Muscle of leg (tissue), 3 donors: ENCODE measurements at regions not wholly inside any gene's neighbourhood (a gene's known extent, or its start where the extent isn't known, plus 50 kb on each side); places are given as distances from the start of the nearest gene placed in this dataset.
"Not testable (repeated sequence)": the region's sequence is repeated elsewhere in the genome, so short reads cannot be mapped to it uniquely, and the experiment has no call there.

ENCODE experiments used
- DNase-seq: peaks from one replicate; pipeline ENCODE4 v3.0.0; 2013
- H3K27ac ChIP-seq: one replicate; pipeline ENCODE4 v1.5.1; 2013; ENCODE audit warnings: mild to moderate bottlenecking, low read length, control low read depth
- H3K27me3 ChIP-seq: one replicate; pipeline ENCODE4 v1.6.1; 2013; ENCODE audit warnings: low read length; ENCODE audit not compliant: control insufficient read depth, insufficient read depth
- H3K36me3 ChIP-seq: one replicate; pipeline ENCODE4 v1.6.1; 2013; ENCODE audit warnings: low read length; ENCODE audit not compliant: control insufficient read depth, insufficient read depth
- H3K4me1 ChIP-seq: one replicate; pipeline ENCODE4 v1.6.1; 2013; ENCODE audit warnings: low read length; ENCODE audit not compliant: control insufficient read depth, insufficient read depth
- H3K4me3 ChIP-seq: one replicate; pipeline ENCODE4 v1.5.1; 2013; ENCODE audit warnings: low read length, control low read depth
- H3K9me3 ChIP-seq: replicated peaks from 2 replicates; pipeline ENCODE4 v1.6.1; 2013; ENCODE audit warnings: low read depth, low read length; ENCODE audit not compliant: control insufficient read depth
- WGBS: methylation state at CpG from one replicate; pipeline ENCODE4 v1.1.5; 2013; ENCODE audit warnings: missing lambda C conversion rate; ENCODE audit not compliant: insufficient coverage; 5-methylcytosine and 5-hydroxymethylcytosine counted together

DNA sequence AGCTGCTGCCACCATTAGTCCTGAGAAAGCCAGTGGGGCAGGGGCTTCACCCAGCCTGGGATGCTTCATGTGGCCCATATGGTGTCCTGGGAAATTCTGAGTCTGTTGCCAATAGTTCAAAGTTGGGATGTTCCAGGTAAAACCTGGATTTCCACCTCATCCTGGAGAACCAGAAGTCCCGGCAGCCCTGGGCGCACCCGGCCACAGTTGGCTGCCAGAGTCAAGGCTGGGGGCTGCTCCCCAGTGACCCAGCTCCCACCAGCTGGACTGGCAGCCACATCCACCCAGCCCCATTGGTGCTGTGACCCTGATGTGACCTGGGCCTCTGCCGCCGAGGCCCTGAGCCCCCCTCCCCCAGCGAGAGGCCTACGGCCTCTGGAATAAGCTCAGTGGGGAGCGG, 336.1 kb downstream of the ADGRD1 start:
- no CpG with 5 or more reads among the region's 8 CpGs for WGBS
- H3K27ac ChIP-seq, H3K27me3 ChIP-seq, H3K36me3 ChIP-seq, H3K9me3 ChIP-seq, H3K4me3 ChIP-seq, H3K4me1 ChIP-seq, DNase-seq: not testable (repeated sequence)

DNA sequence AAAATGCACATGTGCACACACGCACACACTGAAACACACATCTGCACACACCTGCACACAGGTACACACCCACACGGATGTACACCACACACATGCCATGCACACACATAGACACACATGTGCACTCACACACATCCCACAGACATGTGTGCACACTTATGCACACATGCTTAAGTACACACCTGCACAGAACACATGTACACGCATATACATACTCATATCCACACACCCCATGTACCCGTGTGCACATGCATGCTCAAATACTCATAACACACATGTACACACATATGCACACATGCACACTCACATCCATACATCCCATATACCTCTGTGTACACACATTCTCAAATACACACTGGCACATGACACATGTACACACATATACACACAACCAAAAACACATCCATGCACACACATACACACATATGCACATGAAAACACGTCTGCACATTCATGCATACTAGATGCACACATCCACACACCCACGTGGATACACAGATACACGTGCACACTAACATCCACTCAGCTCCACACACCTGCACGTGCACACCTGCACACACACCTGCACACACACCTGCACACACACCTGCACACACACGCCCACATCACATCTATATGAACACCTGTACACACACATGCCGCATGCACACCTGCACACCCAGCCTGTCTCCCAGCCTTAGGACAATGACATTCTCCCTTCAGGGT, 336.7 kb downstream of the ADGRD1 start:
- 82% methylated on average over 9 of the region's 10 CpGs for WGBS

DNA sequence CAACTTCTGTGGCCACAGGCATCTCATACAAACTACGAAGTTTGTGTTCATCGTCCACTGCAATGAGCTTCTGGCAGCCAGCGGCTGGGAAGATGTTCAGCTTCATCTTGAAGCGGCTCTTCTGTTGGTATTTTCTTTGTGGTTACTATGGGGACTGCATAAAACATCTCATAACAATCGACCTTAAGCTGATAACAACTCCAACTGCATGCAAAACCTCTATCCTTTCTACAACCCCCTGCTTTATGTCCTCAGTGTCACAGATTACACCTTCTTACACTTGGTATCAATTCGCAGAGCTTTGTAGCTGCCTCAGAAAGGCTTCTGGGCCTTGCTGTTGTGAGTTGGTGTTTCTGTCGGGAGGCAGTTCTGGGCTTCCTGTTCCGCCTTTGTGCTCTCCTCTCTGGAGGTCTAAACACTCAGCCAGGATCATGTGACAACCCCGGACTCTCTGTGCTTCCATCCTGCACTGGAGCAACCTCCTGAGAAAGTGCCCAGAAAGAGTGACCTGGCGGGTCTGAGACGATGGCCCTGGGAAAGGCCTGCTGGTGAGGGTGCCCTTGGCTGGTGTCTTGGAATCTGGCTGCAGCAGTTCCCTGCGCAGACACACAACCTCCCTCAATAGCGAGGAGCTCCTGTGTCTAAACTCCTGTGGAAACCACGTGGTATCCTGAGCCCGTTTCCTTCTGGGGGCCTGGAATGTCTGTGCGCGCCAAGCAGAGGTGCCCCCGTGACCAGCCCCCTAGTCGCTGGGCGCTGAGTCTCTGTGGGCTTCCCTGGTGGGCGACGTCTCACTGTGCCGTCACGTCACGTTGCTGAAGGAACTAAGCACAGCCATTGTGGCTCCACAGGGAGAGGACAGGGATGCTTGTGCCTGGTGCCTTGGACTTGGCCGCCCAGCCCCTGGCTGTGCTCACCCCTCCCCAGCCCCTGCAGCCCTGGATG, 339.6 kb downstream of the ADGRD1 start:
- not testable (repeated sequence) for H3K27ac ChIP-seq, H3K36me3 ChIP-seq, H3K9me3 ChIP-seq, H3K27me3 ChIP-seq, H3K4me3 ChIP-seq, H3K4me1 ChIP-seq
- peak; percentile 25 for DNase-seq
- 65% methylated on average over 10 of the region's 26 CpGs for WGBS

More for the DNA sequence above, 336.7 kb downstream of the ADGRD1 start:
- Histone ChIP-seq H3K36me3 (no peaks in the 10 kb centered on the region), H3K27me3 (no peaks in the 10 kb centered on the region), H3K27ac (no peak overlapping the region), H3K4me1 (no peaks in the 10 kb centered on the region), H3K4me3 (no peak overlapping the region), H3K9me3 (no peaks in the 10 kb centered on the region)
- no peak for DNase-seq

DNA sequence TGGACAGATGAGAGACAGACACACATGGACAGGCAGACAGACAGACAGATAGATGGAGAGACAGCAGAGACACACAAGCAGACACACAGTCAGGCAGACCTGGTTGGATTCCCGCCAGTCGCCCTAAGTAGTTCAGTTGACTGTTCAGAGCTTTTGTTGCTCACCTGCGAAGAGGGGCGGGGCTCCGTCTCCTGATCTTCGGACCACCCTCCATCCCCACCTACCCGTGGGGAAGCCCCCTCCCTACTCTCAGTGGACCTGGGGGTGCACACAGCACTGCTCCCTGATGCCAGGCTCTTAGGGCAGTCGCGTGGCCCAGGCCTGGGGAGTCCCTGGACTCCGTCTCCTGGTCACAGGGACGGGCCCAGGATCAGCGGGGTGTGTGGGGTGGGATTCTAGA, 341.0 kb downstream of the ADGRD1 start:
- not testable (repeated sequence) for H3K36me3 ChIP-seq, H3K4me1 ChIP-seq, H3K9me3 ChIP-seq, H3K4me3 ChIP-seq, H3K27ac ChIP-seq, DNase-seq, H3K27me3 ChIP-seq
- 100% methylated on average over 2 of the region's 12 CpGs for WGBS

DNA sequence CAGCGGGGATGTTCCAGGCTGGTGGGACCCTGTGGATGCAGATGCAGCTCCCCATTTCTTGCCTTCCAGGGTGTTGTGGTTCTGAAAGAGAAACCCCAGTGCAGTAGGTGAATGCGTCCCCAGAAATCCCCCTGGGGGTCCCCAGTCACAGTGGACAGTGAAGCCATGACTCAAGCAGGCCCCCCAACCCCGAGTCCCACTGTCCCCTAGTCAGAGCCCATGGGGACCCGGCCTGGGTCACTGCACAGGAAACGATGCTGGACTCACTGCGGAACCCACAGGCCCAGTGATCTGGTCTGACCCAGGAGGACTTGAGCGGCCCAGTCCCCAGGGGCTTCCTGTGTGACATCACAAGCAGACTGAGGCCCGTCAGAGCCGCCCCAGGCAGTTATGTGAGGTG, 341.4 kb downstream of the ADGRD1 start:
- not testable (repeated sequence) for DNase-seq, H3K36me3 ChIP-seq, H3K4me3 ChIP-seq, H3K27ac ChIP-seq, H3K9me3 ChIP-seq, H3K27me3 ChIP-seq, H3K4me1 ChIP-seq
- no CpG with 5 or more reads among the region's 9 CpGs for WGBS

GRCh38 chr12:131295559-131295958, 341.9 kb downstream of the ADGRD1 start:
- 71% methylated on average over 9 of the region's 17 CpGs for WGBS
- H3K9me3 ChIP-seq, H3K4me1 ChIP-seq, H3K27ac ChIP-seq, DNase-seq, H3K36me3 ChIP-seq, H3K27me3 ChIP-seq, H3K4me3 ChIP-seq: not testable (repeated sequence)

DNA sequence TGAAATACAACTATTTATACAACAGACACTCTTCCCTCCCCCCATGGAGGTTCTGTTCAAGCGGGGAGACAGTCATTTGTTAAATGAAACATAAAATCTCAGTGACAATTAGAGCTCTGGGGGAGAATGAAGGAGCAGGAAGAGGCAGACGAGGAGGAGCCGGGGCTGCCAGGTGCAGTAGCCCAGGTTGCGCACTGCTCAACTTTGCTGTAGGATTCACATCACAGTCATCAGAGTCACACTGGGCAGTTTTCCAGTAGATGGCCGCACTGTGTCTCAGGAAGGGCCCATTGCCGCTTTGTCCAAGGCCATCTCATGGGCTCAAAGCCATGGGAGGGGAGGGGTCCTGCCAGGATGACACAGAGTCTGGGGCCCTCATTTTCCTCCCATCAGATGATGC, 342.4 kb downstream of the ADGRD1 start:
- H3K9me3 ChIP-seq, H3K4me3 ChIP-seq, H3K27me3 ChIP-seq, DNase-seq, H3K4me1 ChIP-seq, H3K27ac ChIP-seq, H3K36me3 ChIP-seq: not testable (repeated sequence)
- no CpG with 5 or more reads among the region's 6 CpGs for WGBS

DNA sequence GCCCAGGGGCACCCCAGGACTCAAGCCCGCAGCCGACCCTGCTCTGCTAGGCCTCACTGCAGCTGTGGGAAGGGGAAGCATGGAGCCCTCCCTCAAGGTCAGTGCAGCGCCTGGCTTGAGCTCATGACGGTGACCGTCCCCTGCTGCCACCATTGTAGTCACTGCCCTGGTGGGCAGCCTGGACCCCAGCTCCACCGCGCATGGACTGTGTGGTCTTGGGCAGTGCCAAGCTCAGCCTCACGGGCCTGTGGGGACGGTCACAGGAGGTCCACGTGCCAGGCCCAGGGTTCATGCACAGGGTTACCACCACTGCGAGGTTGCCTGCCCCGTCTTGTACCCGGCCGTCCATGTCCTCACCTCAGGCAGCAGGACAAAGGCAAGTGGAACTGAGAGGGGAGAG, 342.9 kb downstream of the ADGRD1 start:
- not testable (repeated sequence) for H3K36me3 ChIP-seq, H3K4me3 ChIP-seq, H3K27ac ChIP-seq, H3K4me1 ChIP-seq, DNase-seq, H3K27me3 ChIP-seq, H3K9me3 ChIP-seq
- 95% methylated on average over 3 of the region's 14 CpGs for WGBS

DNA sequence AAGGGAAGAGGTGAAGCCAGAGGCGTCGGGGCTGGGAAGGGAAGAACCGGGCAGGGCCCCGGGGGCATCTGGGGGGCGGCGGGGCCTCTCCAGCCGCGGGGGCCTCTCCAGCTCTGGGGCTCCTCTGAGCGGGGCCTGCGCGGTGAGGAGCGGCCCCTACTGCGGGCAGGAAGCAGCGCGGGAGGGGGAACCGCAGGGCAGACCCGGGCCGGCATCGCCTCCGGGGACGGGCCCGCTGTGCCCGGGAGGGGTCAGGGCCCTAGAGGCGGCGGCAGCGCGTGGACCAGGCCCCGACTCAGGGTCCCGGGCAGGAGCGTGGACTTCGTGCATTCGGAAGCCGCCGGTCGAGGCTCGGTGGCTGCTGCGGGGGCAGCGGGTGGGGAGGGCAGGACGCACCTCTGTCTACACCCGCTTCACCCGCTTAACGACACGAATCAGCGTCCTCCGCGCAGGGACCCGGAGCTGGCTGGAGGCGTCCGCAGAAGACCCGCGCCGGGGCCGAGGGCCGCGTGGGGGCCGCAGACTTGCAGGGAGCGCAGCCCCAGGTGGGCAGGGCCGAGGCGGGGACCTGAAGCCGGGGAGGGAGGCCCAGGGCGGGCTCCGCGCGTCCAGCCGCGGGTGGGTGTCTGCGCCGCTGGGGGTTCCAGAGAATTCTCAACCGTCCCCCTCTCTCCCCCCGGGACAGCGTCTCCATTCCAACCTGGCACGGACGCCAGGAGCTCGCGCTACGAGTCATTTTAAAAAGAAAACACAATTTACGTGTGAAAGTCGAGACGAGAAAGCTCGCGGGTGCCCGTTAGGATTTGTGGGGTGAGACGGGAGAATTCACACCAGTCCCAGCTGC, 345.0 kb downstream of the ADGRD1 start:
- not testable (repeated sequence) for H3K9me3 ChIP-seq, H3K27ac ChIP-seq, H3K4me1 ChIP-seq, H3K27me3 ChIP-seq, H3K36me3 ChIP-seq, DNase-seq, H3K4me3 ChIP-seq
- WGBS = no CpG with 5 or more reads among the region's 83 CpGs

GRCh38 chr12:131299370-131299701, 345.6 kb downstream of the ADGRD1 start:
- not testable (repeated sequence) for H3K27me3 ChIP-seq, H3K36me3 ChIP-seq, DNase-seq, H3K27ac ChIP-seq, H3K9me3 ChIP-seq, H3K4me3 ChIP-seq, H3K4me1 ChIP-seq
- no CpG with 5 or more reads among the region's 27 CpGs for WGBS
